RWPE1 (cell line): ENCODE measurements at regions not wholly inside any gene's neighbourhood (a gene's known extent, or its start where the extent isn't known, plus 50 kb on each side); places are given as distances from the start of the nearest gene placed in this dataset.
"Not testable (repeated sequence)": the region's sequence is repeated elsewhere in the genome, so short reads cannot be mapped to it uniquely, and the experiment has no call there.

Source experiments
- CTCF ChIA-PET: fragments of 350-600 bp; sonication (Branson Sonifier 250); formaldehyde crosslinking; extraction: SDS; loops from one replicate; lab custom pipeline; 2021; lab: Yijun Ruan, JAX
- POLR2A ChIA-PET: fragments of 400-600 bp; formaldehyde crosslinking; extraction: SDS; loops from one replicate; lab custom pipeline; 2020; ENCODE audit warnings: antibody characterized with exemption; ENCODE audit not compliant: low non-redundant PET; lab: Yijun Ruan, JAX
- DNase-seq: peaks from one replicate; pipeline ENCODE4 v3.0.0; 2012; ENCODE audit warnings: low spot score
- H3K27ac ChIP-seq: fragments of 450-650 bp; 2 replicates; pipeline ENCODE4 v1.5.1; 2017
- TF ChIP-seq, protein P1 (sequence below): fragments of 450-650 bp; conservative IDR thresholded peaks from 2 replicates; pipeline ENCODE4 v1.5.1; 2017; ENCODE audit warnings: low read depth, mild to moderate bottlenecking

DNA sequence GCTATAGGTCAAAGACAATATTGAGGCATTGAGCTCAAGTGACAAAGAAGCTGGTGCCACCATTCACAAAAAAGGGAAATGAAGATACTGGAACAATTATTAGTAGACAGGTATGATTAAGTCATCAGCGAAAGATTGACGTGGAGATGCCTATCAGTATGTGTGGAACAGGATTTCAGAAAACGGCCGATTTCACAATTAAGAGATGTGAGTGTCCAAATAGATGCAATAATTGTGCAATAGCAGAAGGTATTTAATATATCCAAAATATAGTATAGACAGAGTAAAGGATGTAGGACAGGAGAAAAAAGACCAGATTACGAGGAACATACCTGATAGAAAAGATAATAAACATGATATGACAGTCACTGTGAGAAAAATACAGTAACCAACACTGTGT is 433.1 kb downstream of the C12orf50 start:
- POLR2A ChIA-PET = no interaction called here

DNA sequence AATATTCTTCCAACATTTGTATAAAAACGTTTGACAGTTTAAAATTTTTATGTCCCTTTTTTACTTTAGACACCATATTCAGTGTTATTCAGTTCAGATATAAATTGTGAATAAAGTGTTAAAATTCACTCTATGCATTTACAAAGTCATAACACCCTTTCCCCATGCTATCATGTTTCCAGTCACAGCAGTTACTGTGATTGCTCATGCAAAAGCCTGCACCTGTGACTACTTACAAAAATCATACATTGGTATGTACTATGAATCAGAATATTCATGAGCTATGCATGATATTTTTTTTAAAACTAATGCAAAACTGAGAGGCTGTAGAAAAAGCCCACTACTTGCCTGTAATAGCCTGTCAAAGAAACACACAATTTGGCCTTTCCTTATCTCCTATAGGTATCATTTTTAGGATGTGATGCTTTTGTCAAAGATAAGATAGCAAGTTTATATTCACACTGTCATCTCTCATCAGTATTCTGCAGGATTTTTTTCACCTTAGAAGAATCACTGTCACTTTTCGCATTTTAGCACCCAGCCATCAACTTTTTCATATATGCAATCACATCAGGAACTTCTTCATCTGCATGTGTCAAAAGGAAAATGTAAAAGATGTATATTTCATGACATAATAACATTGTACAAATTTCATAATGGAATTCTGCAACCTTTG is 443.2 kb downstream of the C12orf50 start:
- TF ChIP-seq, protein P1, sequence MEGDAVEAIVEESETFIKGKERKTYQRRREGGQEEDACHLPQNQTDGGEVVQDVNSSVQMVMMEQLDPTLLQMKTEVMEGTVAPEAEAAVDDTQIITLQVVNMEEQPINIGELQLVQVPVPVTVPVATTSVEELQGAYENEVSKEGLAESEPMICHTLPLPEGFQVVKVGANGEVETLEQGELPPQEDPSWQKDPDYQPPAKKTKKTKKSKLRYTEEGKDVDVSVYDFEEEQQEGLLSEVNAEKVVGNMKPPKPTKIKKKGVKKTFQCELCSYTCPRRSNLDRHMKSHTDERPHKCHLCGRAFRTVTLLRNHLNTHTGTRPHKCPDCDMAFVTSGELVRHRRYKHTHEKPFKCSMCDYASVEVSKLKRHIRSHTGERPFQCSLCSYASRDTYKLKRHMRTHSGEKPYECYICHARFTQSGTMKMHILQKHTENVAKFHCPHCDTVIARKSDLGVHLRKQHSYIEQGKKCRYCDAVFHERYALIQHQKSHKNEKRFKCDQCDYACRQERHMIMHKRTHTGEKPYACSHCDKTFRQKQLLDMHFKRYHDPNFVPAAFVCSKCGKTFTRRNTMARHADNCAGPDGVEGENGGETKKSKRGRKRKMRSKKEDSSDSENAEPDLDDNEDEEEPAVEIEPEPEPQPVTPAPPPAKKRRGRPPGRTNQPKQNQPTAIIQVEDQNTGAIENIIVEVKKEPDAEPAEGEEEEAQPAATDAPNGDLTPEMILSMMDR = no peak
- POLR2A ChIA-PET = no interaction called here
- CTCF ChIA-PET = no interaction called here
- DNase-seq = no peak
- no peak overlapping the region for H3K27ac ChIP-seq

More for the DNA sequence above, 433.1 kb downstream of the C12orf50 start:
- H3K27ac ChIP-seq = no peak overlapping the region
- DNase-seq = no peak
- CTCF ChIA-PET = no interaction called here
- TF ChIP-seq, protein P1 = no peak

DNA sequence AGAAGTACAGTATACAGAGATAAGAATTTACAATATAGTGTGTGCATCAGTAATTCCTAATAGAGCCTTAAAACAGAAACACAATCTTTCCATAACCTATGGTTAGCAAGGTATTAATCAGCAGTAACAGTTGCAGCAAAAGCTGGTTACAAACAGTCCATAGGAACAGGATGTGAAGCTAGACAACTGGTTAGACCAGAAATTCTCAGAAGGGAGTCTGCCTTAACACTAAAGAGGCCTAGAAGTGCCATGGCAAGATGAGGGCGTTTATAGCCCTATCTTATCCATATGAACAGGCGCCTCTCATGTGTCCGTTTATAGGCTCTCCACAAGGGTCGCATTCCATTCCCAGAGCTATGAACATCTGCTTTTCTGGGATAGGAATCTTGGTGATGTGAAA is 450.1 kb downstream of the C12orf50 start:
- CTCF ChIA-PET = interaction anchor here (0.6 kb wide), 1 partner anchor 19 kb away, joined by 5 read pairs; no protein-coding TSS in a partner anchor

DNA sequence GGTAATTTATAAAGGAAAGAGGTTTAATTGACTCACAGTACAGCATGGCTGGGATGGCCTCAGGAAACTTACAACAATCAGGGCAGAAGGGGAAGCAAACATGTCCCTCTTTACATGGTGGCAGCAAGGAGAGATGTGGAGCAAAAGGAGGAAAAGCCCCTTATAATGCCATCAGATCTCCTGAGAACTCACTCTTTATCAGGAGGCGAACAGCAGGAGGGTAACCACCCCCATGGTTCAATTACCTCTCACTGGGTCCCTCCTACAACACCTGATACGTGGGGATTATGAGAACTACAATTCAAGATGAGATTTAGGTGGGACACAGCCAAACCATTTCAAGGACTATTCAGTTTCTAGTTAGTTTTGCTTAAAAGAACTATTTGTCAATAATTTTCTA is 453.3 kb downstream of the C12orf50 start:
- no peak for DNase-seq
- H3K27ac ChIP-seq = no peak overlapping the region
- TF ChIP-seq, protein P1 = no peak
- CTCF ChIA-PET = no interaction called here
- POLR2A ChIA-PET = no interaction called here

More for the DNA sequence above, 450.1 kb downstream of the C12orf50 start:
- POLR2A ChIA-PET, DNase-seq, H3K27ac ChIP-seq: not testable (repeated sequence)

DNA sequence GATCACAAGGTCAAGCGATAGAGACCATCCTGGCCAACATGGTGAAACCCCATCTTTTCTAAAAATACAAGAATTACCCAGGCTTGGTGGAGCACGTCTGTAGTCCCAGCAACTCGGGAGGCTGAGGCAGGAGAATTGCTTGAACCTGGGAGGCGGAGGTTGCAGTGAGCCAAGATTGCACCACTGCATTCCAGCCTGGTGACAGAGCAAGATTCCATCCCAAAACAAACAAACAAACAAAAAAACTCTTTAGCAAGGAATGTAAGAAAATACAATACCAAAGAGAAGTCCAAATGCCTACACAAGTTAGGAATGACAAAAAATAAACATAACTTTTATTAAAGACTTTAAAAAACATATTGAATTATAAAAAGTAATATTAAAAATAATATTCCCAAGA is 462.3 kb downstream of the C12orf50 start:
- POLR2A ChIA-PET, H3K27ac ChIP-seq, CTCF ChIA-PET, DNase-seq: not testable (repeated sequence)

DNA sequence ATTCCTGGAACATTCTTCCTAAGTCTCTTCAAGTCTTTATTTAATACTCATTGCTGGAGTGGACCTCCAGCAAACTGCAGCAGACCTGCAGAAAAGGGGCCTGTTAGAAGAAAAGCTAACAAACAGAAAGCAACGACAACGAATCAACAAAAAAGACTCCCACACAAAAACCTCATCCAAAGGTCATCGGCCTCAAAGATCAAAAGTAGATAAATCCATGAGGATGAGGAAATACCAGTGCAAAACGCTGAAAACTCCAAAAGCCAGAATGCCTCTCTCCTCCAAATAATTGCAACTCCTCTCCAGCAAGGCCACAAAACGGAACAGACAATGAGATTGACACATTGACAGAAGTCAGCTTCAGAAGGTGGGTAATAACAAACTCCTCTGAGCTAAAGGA is 472.2 kb downstream of the C12orf50 start:
- TF ChIP-seq, protein P1 = no peak
- no peak for DNase-seq
- CTCF ChIA-PET = no interaction called here
- POLR2A ChIA-PET = no interaction called here
- no peak overlapping the region for H3K27ac ChIP-seq

DNA sequence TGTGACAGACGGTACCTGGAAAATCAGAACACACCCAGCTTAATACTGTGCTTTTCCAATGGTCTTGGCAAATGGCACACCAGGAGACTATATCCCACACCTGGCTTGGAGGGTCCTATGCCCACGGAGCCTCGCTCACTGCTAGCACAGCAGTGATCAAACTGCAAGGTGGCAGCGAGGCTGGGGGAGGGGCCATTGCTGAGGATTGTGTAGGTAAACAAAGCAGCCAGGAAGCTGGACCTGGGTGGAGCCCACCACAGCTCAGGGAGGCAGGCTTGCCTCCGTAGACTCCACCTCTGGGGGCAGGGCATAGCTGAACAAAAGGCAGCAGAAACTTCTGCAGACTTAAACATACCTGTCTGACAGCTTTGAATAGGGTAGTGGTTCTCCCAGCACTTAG is 498.0 kb downstream of the C12orf50 start:
- H3K27ac ChIP-seq, DNase-seq, POLR2A ChIA-PET, CTCF ChIA-PET: not testable (repeated sequence)

DNA sequence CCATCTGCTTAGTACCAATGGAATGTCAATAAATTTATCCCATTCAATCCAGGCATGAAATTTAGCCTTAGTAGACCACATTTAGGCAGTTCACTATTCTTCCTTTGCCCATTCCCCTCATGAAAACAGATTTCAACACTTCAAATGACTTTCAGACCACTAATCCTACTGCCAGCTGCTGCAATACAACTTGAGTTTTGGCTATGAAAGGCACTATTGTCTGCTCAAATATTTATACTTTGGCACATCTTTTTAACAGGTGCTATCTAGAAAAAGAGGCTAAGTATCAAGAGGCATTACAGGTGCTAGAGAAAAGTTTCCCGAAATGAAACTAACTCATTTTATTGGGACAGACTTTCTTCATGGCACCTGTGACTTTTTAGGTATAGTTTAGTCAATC is 499.8 kb downstream of the C12orf50 start:
- POLR2A ChIA-PET = no interaction called here
- TF ChIP-seq, protein P1 = no peak
- no peak for DNase-seq
- CTCF ChIA-PET = no interaction called here
- H3K27ac ChIP-seq = no peak overlapping the region
